ENCODE measurements at regions not wholly inside any gene's neighbourhood (a gene's known extent, or its start where the extent isn't known, plus 50 kb on each side); places are given as distances from the start of the nearest gene placed in this dataset.

DNA sequence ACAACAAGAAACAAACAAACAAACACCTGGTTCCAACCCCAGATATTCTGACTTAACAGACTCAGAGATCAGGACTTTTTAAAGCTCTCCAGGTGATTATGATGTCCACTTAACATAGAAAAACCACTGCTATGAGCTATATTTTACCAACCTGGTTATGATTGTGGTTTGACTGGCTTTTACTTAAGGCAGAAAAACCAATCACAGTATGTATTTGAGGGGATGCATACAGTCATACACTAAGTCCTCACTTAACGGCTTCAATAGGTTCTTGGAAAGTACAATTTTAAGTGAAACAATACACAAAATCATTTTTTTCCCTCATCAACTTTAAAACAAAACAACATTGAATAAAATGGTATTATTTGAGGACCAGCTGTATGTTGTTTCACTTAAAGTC lies 393.6 kb downstream of the ZEB2 start:
- Histone ChIP-seq H3K36me3 (no peaks in the 10 kb centered on the region), H3K27ac (no peak overlapping the region), H3K9me3 (no peaks in the 10 kb centered on the region), H3K4me1 (no peaks in the 10 kb centered on the region), H3K4me3 (no peak overlapping the region), H3K27me3 (no peaks in the 10 kb centered on the region)
- intact Hi-C loops (cut with DNase I) = no loop called here
- FAIRE-seq (no peak), DNase-seq (no peak), ATAC-seq (no peak)
- 97 to 98% methylated on average over 1 of the region's 1 CpG for WGBS, 2 donors
- TF ChIP-seq, protein P1, sequence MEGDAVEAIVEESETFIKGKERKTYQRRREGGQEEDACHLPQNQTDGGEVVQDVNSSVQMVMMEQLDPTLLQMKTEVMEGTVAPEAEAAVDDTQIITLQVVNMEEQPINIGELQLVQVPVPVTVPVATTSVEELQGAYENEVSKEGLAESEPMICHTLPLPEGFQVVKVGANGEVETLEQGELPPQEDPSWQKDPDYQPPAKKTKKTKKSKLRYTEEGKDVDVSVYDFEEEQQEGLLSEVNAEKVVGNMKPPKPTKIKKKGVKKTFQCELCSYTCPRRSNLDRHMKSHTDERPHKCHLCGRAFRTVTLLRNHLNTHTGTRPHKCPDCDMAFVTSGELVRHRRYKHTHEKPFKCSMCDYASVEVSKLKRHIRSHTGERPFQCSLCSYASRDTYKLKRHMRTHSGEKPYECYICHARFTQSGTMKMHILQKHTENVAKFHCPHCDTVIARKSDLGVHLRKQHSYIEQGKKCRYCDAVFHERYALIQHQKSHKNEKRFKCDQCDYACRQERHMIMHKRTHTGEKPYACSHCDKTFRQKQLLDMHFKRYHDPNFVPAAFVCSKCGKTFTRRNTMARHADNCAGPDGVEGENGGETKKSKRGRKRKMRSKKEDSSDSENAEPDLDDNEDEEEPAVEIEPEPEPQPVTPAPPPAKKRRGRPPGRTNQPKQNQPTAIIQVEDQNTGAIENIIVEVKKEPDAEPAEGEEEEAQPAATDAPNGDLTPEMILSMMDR (IDR thresholded peaks at IDR 0.05) = no peak

- Histone ChIP-seq H3K36me3 (no peaks in the 10 kb centered on the region), H3K27ac (no peak overlapping the region), H3K4me3 (no peak overlapping the region), H3K9me3 (no peaks in the 10 kb centered on the region), H3K4me1 (no peaks in the 10 kb centered on the region), H3K27me3 (no peaks in the 10 kb centered on the region)
- FAIRE-seq (no peak), ATAC-seq (no peak), DNase-seq (no peak)
- intact Hi-C loops (cut with DNase I) = no loop called here
- 64% methylated on average over 2 of the region's 2 CpGs for WGBS, 2 donors
- TF ChIP-seq, protein P1 (IDR thresholded peaks at IDR 0.05) = no peak
Measured at GRCh38 chr2:144125751-144126150, 394.2 kb downstream of the ZEB2 start.

DNA sequence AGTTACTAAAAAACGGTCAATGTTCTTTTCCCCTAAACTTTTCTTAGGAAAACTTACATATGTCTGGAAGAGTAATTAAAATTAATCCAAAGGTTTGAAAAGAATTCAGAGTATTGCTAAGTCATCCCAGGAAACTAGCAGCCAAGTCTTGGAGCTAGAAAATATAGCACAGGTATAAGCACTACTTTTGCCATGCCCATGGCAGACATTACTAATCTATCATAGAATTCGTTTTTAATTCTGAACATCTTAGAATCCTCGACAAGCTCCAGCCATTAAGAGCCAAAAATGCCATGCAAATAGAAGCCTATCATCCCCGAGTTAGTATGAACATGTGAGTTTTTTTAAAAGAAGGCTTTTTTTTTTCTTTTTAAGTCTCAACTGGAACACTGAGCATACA lies 395.0 kb downstream of the ZEB2 start:
- intact Hi-C loops (cut with DNase I) = no loop called here
- no peak for ATAC-seq
- WGBS, 2 donors = 85 to 92% methylated on average over 4 of the region's 4 CpGs

DNA sequence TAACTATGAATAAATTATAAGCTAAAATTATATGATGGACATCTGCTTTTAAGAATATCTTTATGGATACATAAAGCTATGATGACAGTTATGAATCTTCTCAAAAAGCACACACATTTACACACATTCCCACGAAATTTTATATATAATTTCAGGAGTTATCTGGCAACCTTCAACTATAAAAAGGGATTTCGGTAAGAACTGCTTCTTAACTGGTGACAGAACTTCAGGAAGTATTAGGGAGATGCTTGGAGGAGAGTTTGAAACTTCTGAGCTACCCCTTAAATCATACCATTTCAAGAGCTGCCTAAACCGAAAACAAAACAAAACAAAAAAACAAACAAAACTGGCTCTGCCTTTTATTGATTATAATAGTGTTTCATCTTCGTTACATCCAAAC lies 399.4 kb downstream of the ZEB2 start:
- no peaks in the 10 kb centered on the region for H3K9me3 ChIP-seq
- 87 to 92% methylated on average over 4 of the region's 4 CpGs for WGBS, 2 donors
- TF ChIP-seq, protein P1 (IDR thresholded peaks at IDR 0.05) = no peak
- no peaks in the 10 kb centered on the region for H3K4me1 ChIP-seq
- FAIRE-seq = no peak
- H3K27me3 ChIP-seq = no peaks in the 10 kb centered on the region
- no peak for ATAC-seq
- no peak overlapping the region for H3K27ac ChIP-seq
- no peak for DNase-seq
- no peaks in the 10 kb centered on the region for H3K36me3 ChIP-seq
- H3K4me3 ChIP-seq = no peak overlapping the region
- intact Hi-C loops (cut with DNase I) = no loop called here

More for the DNA sequence above, 395.0 kb downstream of the ZEB2 start:
- FAIRE-seq = no peak
- no peaks in the 10 kb centered on the region for H3K9me3 ChIP-seq
- H3K4me3 ChIP-seq = no peak overlapping the region
- no peak overlapping the region for H3K27ac ChIP-seq
- TF ChIP-seq, protein P1 (IDR thresholded peaks at IDR 0.05) = no peak
- no peaks in the 10 kb centered on the region for H3K36me3 ChIP-seq
- no peak for DNase-seq
- H3K4me1 ChIP-seq = no peaks in the 10 kb centered on the region
- H3K27me3 ChIP-seq = no peaks in the 10 kb centered on the region

DNA sequence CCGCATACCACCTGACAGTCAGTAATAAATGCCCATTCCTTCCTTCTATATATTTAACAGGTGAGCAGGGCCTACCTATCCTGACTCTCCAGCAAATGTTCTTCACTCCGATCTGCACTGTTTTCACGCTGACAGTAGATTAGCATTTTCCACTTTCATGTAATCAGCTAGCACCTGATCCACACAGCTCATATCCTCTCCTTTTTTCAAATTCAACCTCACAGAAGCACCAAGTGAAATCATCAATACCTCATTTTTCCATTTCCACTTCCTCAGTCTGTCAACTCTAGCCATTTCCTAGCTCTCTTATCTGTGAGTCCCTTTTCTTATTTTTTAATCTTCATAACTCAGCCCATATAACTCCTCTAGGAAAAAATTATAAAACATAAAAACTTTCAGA lies 402.8 kb downstream of the ZEB2 start:
- FAIRE-seq = no peak
- Histone ChIP-seq H3K27me3 (no peaks in the 10 kb centered on the region), H3K9me3 (no peaks in the 10 kb centered on the region), H3K4me1 (no peaks in the 10 kb centered on the region), H3K4me3 (no peak overlapping the region), H3K27ac (no peak overlapping the region), H3K36me3 (no peaks in the 10 kb centered on the region)
- no peak for DNase-seq
- no peak for ATAC-seq
- intact Hi-C loops (cut with DNase I) = no loop called here
- TF ChIP-seq, protein P1 (IDR thresholded peaks at IDR 0.05) = no peak
- WGBS, 2 donors = 92 to 97% methylated on average over 3 of the region's 3 CpGs

Data from pancreas (tissue), 10 donors.